Aorta (tissue), 5 donors: ENCODE measurements at regions not wholly inside any gene's neighbourhood (a gene's known extent, or its start where the extent isn't known, plus 50 kb on each side); places are given as distances from the start of the nearest gene placed in this dataset.

Source experiments
- ATAC-seq: fragments of 200-7000 bp; cut with Tn5 transposase; one replicate; pipeline ENCODE4 v1.9.1; 2022; ENCODE audit warnings: moderate library complexity; ENCODE audit not compliant: low FRiP score
- DNase-seq, 2 donors: peaks; one replicate each; pipeline ENCODE4 v3.0.0-alpha.2; 2020
- H3K27ac ChIP-seq, 2 donors: one replicate each; pipeline ENCODE4 v1.5.1; 2013; ENCODE audit warnings: low read length in 2 of 2, mild to moderate bottlenecking in 2 of 2, moderate library complexity in 2 of 2, control low read depth in 1 of 2, inconsistent platforms in 1 of 2, low read depth in 1 of 2
- H3K27me3 ChIP-seq, 2 donors: one replicate each; pipeline ENCODE4 v1.6.1; 2013; ENCODE audit warnings: control low read depth in 1 of 2, low read length in 1 of 2, mild to moderate bottlenecking in 1 of 2, moderate library complexity in 1 of 2; ENCODE audit not compliant: insufficient read depth in 2 of 2, control insufficient read depth in 1 of 2
- H3K36me3 ChIP-seq, 2 donors: one replicate each; pipeline ENCODE4 v1.6.1; 2013; ENCODE audit warnings: control low read depth in 1 of 2, low read length in 1 of 2, mild to moderate bottlenecking in 1 of 2; ENCODE audit not compliant: insufficient read depth in 2 of 2, control insufficient read depth in 1 of 2
- H3K4me1 ChIP-seq, 2 donors: one replicate each; pipeline ENCODE4 v1.6.1; 2013; ENCODE audit warnings: low read length in 2 of 2, control low read depth in 1 of 2, mild to moderate bottlenecking in 1 of 2, moderate library complexity in 1 of 2; ENCODE audit not compliant: insufficient read depth in 2 of 2, control insufficient read depth in 1 of 2
- H3K4me3 ChIP-seq, 2 donors: one replicate each; pipeline ENCODE4 v1.5.1; 2013; ENCODE audit warnings: low read length in 2 of 2, control low read depth in 1 of 2, mild to moderate bottlenecking in 1 of 2
- H3K9me3 ChIP-seq: one replicate; pipeline ENCODE4 v1.6.1; 2013; ENCODE audit warnings: mild to moderate bottlenecking, low read length; ENCODE audit not compliant: control insufficient read depth
- WGBS, 2 donors: extraction: QIAGEN DNeasy Blood & Tissue Kit; methylation state at CpG; one replicate each; pipeline ENCODE4 v1.1.7; 2013; 5-methylcytosine and 5-hydroxymethylcytosine counted together
- intact Hi-C, 2 donors: fragments of 100-400 bp; cut with DNase I; formaldehyde crosslinking; loops; one replicate each; pipeline versions ENCODE4 v1.14.2 to v1.15.0; 2022
- donor health status: healthy with polysubstance abuse.
- donor health status: Bipolar disorder and iron deficiency.
- donor health status: DM: no; HTN: no; CAD: no.
- donor health status: DM: no; HTN: no; CAD: no.
- donor health status: DM: yes; HTN: yes; CAD: no.

DNA sequence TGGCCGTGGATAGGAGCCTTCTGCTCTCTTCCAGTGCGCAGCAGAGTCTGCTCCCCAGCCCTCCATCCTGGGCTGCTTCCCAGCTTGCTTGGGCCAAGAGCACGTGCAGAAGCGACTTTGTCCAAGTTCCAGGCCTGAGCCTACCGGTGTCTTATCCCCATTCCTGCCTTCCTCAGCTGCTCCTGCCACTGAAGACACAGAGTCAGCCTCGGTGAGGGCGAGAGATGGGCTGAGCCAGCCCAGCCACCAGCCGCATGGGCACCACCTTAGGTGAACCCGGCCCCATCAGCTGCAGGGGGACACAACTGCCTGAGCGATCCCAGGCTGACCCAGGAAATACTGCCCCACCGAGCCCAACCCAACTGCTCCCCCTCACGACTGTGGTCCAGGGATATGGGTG lies 847.8 kb downstream of the TBC1D22A start:
- Histone ChIP-seq H3K27ac (no peak overlapping the region), H3K4me3 (no peak overlapping the region), H3K4me1 (no peaks in the 10 kb centered on the region), H3K9me3 (peaks cover 4% of the 10 kb centered on the region), H3K36me3 (no peaks in the 10 kb centered on the region), H3K27me3 (no peaks in the 10 kb centered on the region)
- DNase-seq (peak in 1 of 2 donors; percentile 14), ATAC-seq (no peak)
- intact Hi-C loops: no loop called here
- WGBS, 2 donors: 89 to 90% methylated on average over 12 of the region's 12 CpGs

DNA sequence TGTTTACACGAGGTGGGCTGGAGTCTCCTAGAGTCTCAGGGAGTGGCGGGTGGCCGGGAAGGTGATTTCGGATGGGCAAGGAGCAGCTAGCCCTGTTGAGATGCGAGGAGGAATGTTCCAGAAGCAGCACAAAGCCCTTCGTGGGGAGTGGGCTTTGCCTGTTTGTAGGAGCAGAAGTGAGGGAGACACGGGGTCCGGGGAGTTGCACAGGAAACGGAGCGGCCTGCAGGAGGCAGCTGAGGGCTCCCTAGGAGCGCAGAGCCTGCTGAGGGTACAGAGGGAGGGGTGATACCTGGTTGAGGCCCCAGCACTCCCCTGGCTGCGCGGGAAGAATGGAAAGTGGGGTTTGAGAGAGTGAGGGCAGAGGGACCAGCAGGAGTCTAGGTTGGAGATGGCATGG lies 847.2 kb downstream of the TBC1D22A start:
- Histone ChIP-seq H3K9me3 (peaks cover 4% of the 10 kb centered on the region), H3K36me3 (no peaks in the 10 kb centered on the region), H3K27ac (no peak overlapping the region), H3K27me3 (no peaks in the 10 kb centered on the region), H3K4me1 (no peaks in the 10 kb centered on the region), H3K4me3 (no peak overlapping the region)
- intact Hi-C loops: no loop called here
- DNase-seq (peak in 1 of 2 donors; percentile 19), ATAC-seq (no peak)
- 66 to 70% methylated on average over 13 of the region's 13 CpGs for whole genome bisulfite sequencing, 2 donors

DNA sequence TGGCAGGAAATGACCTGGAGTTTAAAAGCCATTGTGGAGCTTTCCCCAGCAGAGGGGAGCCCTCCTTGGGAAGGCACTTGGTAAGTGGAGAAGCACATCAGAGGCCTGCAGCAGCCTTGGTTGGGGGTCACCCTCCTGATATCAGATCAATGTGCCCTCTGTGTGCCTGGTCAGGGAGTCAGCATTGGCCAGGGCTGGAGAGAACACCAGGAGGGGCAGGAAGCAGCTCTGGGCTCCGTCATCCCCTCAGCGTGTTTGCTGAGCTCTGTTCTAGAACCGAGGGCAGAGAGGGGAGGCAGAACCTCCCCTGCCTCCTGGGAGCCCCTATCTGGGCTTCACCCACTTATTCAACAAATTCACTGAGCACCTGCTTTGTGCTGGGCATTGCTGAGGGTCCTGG lies 846.0 kb downstream of the TBC1D22A start:
- Histone ChIP-seq H3K4me1 (no peaks in the 10 kb centered on the region), H3K27ac (no peak overlapping the region), H3K36me3 (no peaks in the 10 kb centered on the region), H3K27me3 (no peaks in the 10 kb centered on the region), H3K4me3 (no peak overlapping the region), H3K9me3 (peaks cover 4% of the 10 kb centered on the region)
- DNase-seq: peak; percentile 13 to 41
- ATAC-seq: no peak
- intact Hi-C loops: no loop called here
- 86 to 87% methylated on average over 3 of the region's 3 CpGs for WGBS, 2 donors

- DNase-seq (no peak), ATAC-seq (no peak)
- WGBS, 2 donors: 82 to 87% methylated on average over 7 of the region's 7 CpGs
- no peaks in the 10 kb centered on the region for H3K27me3 ChIP-seq
- no peak overlapping the region for H3K4me3 ChIP-seq
- H3K4me1 ChIP-seq: no peaks in the 10 kb centered on the region
- intact Hi-C loops: no loop called here
- peaks cover 5% of the 10 kb centered on the region for H3K9me3 ChIP-seq
- no peaks in the 10 kb centered on the region for H3K36me3 ChIP-seq
- no peak overlapping the region for H3K27ac ChIP-seq
These were observed 845.0 kb downstream of the TBC1D22A start for GRCh38 chr22:47607486-47607885.

DNA sequence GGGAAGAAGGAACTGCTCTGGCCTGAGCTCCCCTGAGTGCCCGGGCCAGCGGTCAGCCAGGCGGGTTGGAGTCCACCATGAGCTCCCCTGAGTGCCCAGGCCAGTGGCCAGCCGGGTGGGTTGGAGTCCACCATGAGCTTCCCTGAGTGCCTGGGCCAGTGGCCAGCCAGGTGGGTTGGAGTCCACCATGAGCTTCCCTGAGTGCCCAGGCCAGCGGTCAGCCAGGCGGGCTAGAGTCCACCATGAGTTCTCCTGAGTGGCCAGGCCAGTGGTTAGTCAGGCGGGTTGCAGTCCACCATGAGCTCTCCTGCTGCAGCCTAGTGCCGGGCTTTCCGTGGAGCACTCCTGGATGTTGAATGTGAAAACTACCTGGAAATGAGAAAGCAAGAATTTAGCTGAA lies 844.0 kb downstream of the TBC1D22A start:
- Histone ChIP-seq H3K4me3 (no peak overlapping the region), H3K9me3 (peaks cover 5% of the 10 kb centered on the region), H3K4me1 (no peaks in the 10 kb centered on the region), H3K27me3 (no peaks in the 10 kb centered on the region), H3K27ac (no peak overlapping the region), H3K36me3 (no peaks in the 10 kb centered on the region)
- intact Hi-C loops: no loop called here
- WGBS, 2 donors: 89% methylated on average over 8 to 9 of the region's 9 CpGs
- no peak for ATAC-seq
- DNase-seq: no peak

DNA sequence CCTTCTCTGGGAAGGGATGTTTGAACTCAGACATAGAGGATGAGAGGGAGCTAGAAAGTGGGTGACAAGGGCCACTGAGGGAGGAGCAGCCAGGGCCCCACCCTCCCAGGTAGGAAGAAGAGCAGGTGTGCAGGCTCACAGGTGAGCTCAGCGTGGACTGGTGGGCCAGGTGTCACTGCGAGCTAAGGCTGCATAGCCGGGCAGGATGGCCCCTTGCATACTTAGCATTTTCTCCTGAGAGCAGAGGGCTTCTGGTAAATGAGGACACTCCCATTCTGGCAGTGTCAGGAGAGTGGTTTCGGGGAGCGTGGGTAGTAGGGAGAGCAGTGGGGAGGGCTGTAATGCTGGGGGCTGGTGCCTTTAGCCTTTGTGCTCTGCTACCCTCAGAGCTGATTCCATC lies 843.4 kb downstream of the TBC1D22A start:
- no peaks in the 10 kb centered on the region for H3K4me1 ChIP-seq
- WGBS, 2 donors: 65 to 67% methylated on average over 5 of the region's 5 CpGs
- no peaks in the 10 kb centered on the region for H3K36me3 ChIP-seq

GRCh38 chr22:47605441-47605840 lies 843.0 kb downstream of the TBC1D22A start:
- Histone ChIP-seq H3K27ac (no peak overlapping the region), H3K9me3 (peaks cover 5% of the 10 kb centered on the region), H3K4me1 (no peaks in the 10 kb centered on the region), H3K36me3 (no peaks in the 10 kb centered on the region), H3K27me3 (no peaks in the 10 kb centered on the region), H3K4me3 (no peak overlapping the region)
- 67 to 77% methylated on average over 15 of the region's 15 CpGs for WGBS, 2 donors
- ATAC-seq: no peak
- intact Hi-C loops: no loop called here
- DNase-seq: no peak

More for the DNA sequence above, 843.4 kb downstream of the TBC1D22A start:
- ATAC-seq: no peak
- DNase-seq: no peak
- no peak overlapping the region for H3K27ac ChIP-seq
- peaks cover 5% of the 10 kb centered on the region for H3K9me3 ChIP-seq
- no peak overlapping the region for H3K4me3 ChIP-seq
- intact Hi-C loops: no loop called here
- H3K27me3 ChIP-seq: no peaks in the 10 kb centered on the region

- DNase-seq: no peak
These were observed 842.1 kb downstream of the TBC1D22A start for GRCh38 chr22:47604563-47604962.

GRCh38 chr22:47602732-47603131 lies 840.3 kb downstream of the TBC1D22A start:
- intact Hi-C loops: no loop called here
- H3K27ac ChIP-seq: no peak overlapping the region
- H3K27me3 ChIP-seq: no peaks in the 10 kb centered on the region

More at GRCh38 chr22:47604563-47604962, 842.1 kb downstream of the TBC1D22A start:
- Histone ChIP-seq H3K9me3 (peaks cover 1% of the 10 kb centered on the region), H3K4me1 (no peaks in the 10 kb centered on the region), H3K36me3 (no peaks in the 10 kb centered on the region), H3K27me3 (no peaks in the 10 kb centered on the region), H3K27ac (no peak overlapping the region), H3K4me3 (no peak overlapping the region)
- intact Hi-C loops: no loop called here
- 64 to 65% methylated on average over 3 of the region's 3 CpGs for WGBS, 2 donors
- no peak for ATAC-seq

More at GRCh38 chr22:47602732-47603131, 840.3 kb downstream of the TBC1D22A start:
- WGBS, 2 donors: 92 to 94% methylated on average over 3 of the region's 3 CpGs
- Histone ChIP-seq H3K4me1 (no peaks in the 10 kb centered on the region), H3K4me3 (no peak overlapping the region), H3K36me3 (no peaks in the 10 kb centered on the region), H3K9me3 (peaks cover 1% of the 10 kb centered on the region)
- DNase-seq (no peak), ATAC-seq (no peak)
